Islet precursor cell (in vitro differentiated cells): ENCODE measurements at regions not wholly inside any gene's neighbourhood (a gene's known extent, or its start where the extent isn't known, plus 50 kb on each side); places are given as distances from the start of the nearest gene placed in this dataset.
A peak's percentile ranks its signal among the peaks of the same experiment; 100 is the strongest.
"Not testable (repeated sequence)": the region's sequence is repeated elsewhere in the genome, so short reads cannot be mapped to it uniquely, and the experiment has no call there.

Source experiments
- DNase-seq: peaks from one replicate; pipeline ENCODE4 v3.0.0-alpha.2; 2018

- peak; percentile 50 for DNase-seq
Observed at GRCh38 chr12:9543341-9543740, 64.4 kb downstream of the KLRB1 start.

- DNase-seq, result not testable (repeated sequence)
Observed at GRCh38 chr12:9542827-9543226, 64.9 kb downstream of the KLRB1 start.

- not testable (repeated sequence) for DNase-seq
Observed at GRCh38 chr12:9515925-9516324, 91.8 kb downstream of the KLRB1 start.

- not testable (repeated sequence) for DNase-seq
Observed at GRCh38 chr12:9512695-9513094, 95.0 kb downstream of the KLRB1 start.

- not testable (repeated sequence) for DNase-seq
Observed at GRCh38 chr12:9510392-9511011, 97.2 kb downstream of the KLRB1 start.

GRCh38 chr12:9509464-9510161, 98.1 kb downstream of the KLRB1 start:
- DNase-seq, result no peak

GRCh38 chr12:9506746-9507145, 101.0 kb downstream of the KLRB1 start:
- no peak for DNase-seq

GRCh38 chr12:9503384-9503783, 104.3 kb downstream of the KLRB1 start:
- not testable (repeated sequence) for DNase-seq

- not testable (repeated sequence) for DNase-seq
Observed at GRCh38 chr12:9502845-9503244, 104.9 kb downstream of the KLRB1 start.

GRCh38 chr12:9493325-9493724, 114.4 kb downstream of the KLRB1 start:
- not testable (repeated sequence) for DNase-seq

GRCh38 chr12:9481289-9481688, 126.4 kb downstream of the KLRB1 start:
- DNase-seq, result not testable (repeated sequence)

- DNase-seq, result not testable (repeated sequence)
Observed at GRCh38 chr12:9474197-9474596, 133.5 kb downstream of the KLRB1 start.

- not testable (repeated sequence) for DNase-seq
Observed at GRCh38 chr12:9473638-9474037, 134.1 kb downstream of the KLRB1 start.

GRCh38 chr12:9471501-9471900, 136.2 kb downstream of the KLRB1 start:
- DNase-seq, result not testable (repeated sequence)

- not testable (repeated sequence) for DNase-seq
Observed at GRCh38 chr12:9470367-9470766, 137.3 kb downstream of the KLRB1 start.

GRCh38 chr12:9469956-9470355, 137.8 kb downstream of the KLRB1 start:
- DNase-seq, result not testable (repeated sequence)

- DNase-seq, result not testable (repeated sequence)
Observed at GRCh38 chr12:9469463-9469862, 138.3 kb downstream of the KLRB1 start.

GRCh38 chr12:9468998-9469397, 138.7 kb downstream of the KLRB1 start:
- peak; percentile 94 for DNase-seq

GRCh38 chr12:9468144-9468543, 139.6 kb downstream of the KLRB1 start:
- DNase-seq, result not testable (repeated sequence)

GRCh38 chr12:9464408-9464807, 143.3 kb downstream of the KLRB1 start:
- no peak for DNase-seq

GRCh38 chr12:9455516-9455915, 152.2 kb downstream of the KLRB1 start:
- not testable (repeated sequence) for DNase-seq

- DNase-seq, result not testable (repeated sequence)
Observed at GRCh38 chr12:9454021-9454420, 153.7 kb downstream of the KLRB1 start.

- not testable (repeated sequence) for DNase-seq
Observed at GRCh38 chr12:9450127-9450567, 157.6 kb downstream of the KLRB1 start.

GRCh38 chr12:9449657-9450126, 158.0 kb downstream of the KLRB1 start:
- DNase-seq, result peak; percentile 56
